Stomach (tissue), 4 donors: ENCODE measurements at regions not wholly inside any gene's neighbourhood (a gene's known extent, or its start where the extent isn't known, plus 50 kb on each side); places are given as distances from the start of the nearest gene placed in this dataset.

Experiments
- CTCF ChIP-seq, 7 experiments: fragments of 450-650 bp in 4 of 7; fragments of 200-600 bp in 3 of 7; sonication (generic) in 3 of 7; IDR thresholded peaks; one replicate each; pipeline ENCODE4 v1.5.1; 2016 to 2019; ENCODE audit warnings: antibody characterized with exemption in 7 of 7, control low read depth in 2 of 7, mild to moderate bottlenecking in 1 of 7
- EP300 ChIP-seq: sonication (generic); formaldehyde crosslinking; IDR thresholded peaks from one replicate; pipeline ENCODE4 v1.6.1; 2017; ENCODE audit warnings: antibody characterized with exemption
- POLR2A ChIP-seq, 4 donors: fragments of 450-650 bp; IDR thresholded peaks; one replicate each; pipeline ENCODE4 v1.6.1; 2016; ENCODE audit warnings: antibody characterized with exemption in 4 of 4, control low read depth in 2 of 4, mild to moderate bottlenecking in 1 of 4, moderate library complexity in 1 of 4
- POLR2AphosphoS5 ChIP-seq, 3 donors: sonication (generic); formaldehyde crosslinking; IDR thresholded peaks; one replicate each; pipeline ENCODE4 v1.6.1; 2016; ENCODE audit warnings: antibody characterized with exemption in 3 of 3

GRCh38 chr18:57931038-57931437, 113.0 kb upstream of the NEDD4L start:
- TF ChIP-seq CTCF (IDR thresholded peaks at IDR 0.05) (no peak), POLR2AphosphoS5 (IDR thresholded peaks at IDR 0.05) (no peak), POLR2A (IDR thresholded peaks at IDR 0.05) (no peak), EP300 (no peak)
